ENCODE measurements at regions not wholly inside any gene's neighbourhood (a gene's known extent, or its start where the extent isn't known, plus 50 kb on each side); places are given as distances from the start of the nearest gene placed in this dataset.

GRCh38 chr3:104672331-104672730 lies 694.4 kb upstream of the ALCAM start:
- TF ChIP-seq, protein P1, sequence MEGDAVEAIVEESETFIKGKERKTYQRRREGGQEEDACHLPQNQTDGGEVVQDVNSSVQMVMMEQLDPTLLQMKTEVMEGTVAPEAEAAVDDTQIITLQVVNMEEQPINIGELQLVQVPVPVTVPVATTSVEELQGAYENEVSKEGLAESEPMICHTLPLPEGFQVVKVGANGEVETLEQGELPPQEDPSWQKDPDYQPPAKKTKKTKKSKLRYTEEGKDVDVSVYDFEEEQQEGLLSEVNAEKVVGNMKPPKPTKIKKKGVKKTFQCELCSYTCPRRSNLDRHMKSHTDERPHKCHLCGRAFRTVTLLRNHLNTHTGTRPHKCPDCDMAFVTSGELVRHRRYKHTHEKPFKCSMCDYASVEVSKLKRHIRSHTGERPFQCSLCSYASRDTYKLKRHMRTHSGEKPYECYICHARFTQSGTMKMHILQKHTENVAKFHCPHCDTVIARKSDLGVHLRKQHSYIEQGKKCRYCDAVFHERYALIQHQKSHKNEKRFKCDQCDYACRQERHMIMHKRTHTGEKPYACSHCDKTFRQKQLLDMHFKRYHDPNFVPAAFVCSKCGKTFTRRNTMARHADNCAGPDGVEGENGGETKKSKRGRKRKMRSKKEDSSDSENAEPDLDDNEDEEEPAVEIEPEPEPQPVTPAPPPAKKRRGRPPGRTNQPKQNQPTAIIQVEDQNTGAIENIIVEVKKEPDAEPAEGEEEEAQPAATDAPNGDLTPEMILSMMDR (IDR thresholded peaks at IDR 0.05) = no peak
- no peak for TF ChIP-seq TCF7L2 (IDR thresholded peaks at IDR 0.05; ENCODE audit: low read depth, low read length)
- TF ChIP-seq, protein P2, sequence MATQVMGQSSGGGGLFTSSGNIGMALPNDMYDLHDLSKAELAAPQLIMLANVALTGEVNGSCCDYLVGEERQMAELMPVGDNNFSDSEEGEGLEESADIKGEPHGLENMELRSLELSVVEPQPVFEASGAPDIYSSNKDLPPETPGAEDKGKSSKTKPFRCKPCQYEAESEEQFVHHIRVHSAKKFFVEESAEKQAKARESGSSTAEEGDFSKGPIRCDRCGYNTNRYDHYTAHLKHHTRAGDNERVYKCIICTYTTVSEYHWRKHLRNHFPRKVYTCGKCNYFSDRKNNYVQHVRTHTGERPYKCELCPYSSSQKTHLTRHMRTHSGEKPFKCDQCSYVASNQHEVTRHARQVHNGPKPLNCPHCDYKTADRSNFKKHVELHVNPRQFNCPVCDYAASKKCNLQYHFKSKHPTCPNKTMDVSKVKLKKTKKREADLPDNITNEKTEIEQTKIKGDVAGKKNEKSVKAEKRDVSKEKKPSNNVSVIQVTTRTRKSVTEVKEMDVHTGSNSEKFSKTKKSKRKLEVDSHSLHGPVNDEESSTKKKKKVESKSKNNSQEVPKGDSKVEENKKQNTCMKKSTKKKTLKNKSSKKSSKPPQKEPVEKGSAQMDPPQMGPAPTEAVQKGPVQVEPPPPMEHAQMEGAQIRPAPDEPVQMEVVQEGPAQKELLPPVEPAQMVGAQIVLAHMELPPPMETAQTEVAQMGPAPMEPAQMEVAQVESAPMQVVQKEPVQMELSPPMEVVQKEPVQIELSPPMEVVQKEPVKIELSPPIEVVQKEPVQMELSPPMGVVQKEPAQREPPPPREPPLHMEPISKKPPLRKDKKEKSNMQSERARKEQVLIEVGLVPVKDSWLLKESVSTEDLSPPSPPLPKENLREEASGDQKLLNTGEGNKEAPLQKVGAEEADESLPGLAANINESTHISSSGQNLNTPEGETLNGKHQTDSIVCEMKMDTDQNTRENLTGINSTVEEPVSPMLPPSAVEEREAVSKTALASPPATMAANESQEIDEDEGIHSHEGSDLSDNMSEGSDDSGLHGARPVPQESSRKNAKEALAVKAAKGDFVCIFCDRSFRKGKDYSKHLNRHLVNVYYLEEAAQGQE (IDR thresholded peaks at IDR 0.05; ENCODE audit: insufficient read depth in 1 of 2, low read depth in 2 of 2, low read length in 1 of 2) = no peak
- ChIA-PET POLR2A (no interaction called here), CTCF (no interaction called here)
- intact Hi-C loops (cut with micrococcal nuclease; ENCODE audit: unreplicated experiment) (no loop called here), in situ Hi-C loops (cut with HindIII; ENCODE audit: low pct_unique_long_range_greater_than_20kb, low sequenced_read_pairs) (no loop called here)
- Histone ChIP-seq H3K9me3 (ENCODE audit: control insufficient read depth, insufficient read depth, low read depth, low read length) (no peaks in the 10 kb centered on the region; the same call in 1 of the 2 replicates), H3K27me3 (ENCODE audit: control insufficient read depth, insufficient read depth, low read length) (no peaks in the 10 kb centered on the region), H3K27ac (ENCODE audit: low read length) (no peak overlapping the region), H3K4me3 (ENCODE audit: low read depth in 2 of 2, low read length in 2 of 2) (no peak overlapping the region), H3K4me1 (ENCODE audit: control insufficient read depth, insufficient read depth, low read length) (no peaks in the 10 kb centered on the region), H3K36me3 (ENCODE audit: control insufficient read depth, insufficient read depth, low read length) (no peaks in the 10 kb centered on the region)
- DNase-seq (ENCODE audit: low read depth, low spot score) (no peak), ATAC-seq (no peak)
- no TSS peak for BruUV-seq (replicated peaks)

GRCh38 chr3:104673981-104674380 lies 692.7 kb upstream of the ALCAM start:
- ChIA-PET CTCF (no interaction called here), POLR2A (no interaction called here)
- H3K27me3 ChIP-seq (ENCODE audit: control insufficient read depth, insufficient read depth, low read length) = no peaks in the 10 kb centered on the region
- intact Hi-C loops (cut with micrococcal nuclease; ENCODE audit: unreplicated experiment) (no loop called here), in situ Hi-C loops (cut with HindIII; ENCODE audit: low pct_unique_long_range_greater_than_20kb, low sequenced_read_pairs) (no loop called here)
- ATAC-seq (no peak), DNase-seq (ENCODE audit: low read depth, low spot score) (no peak)
- no peaks in the 10 kb centered on the region for H3K4me1 ChIP-seq (ENCODE audit: control insufficient read depth, insufficient read depth, low read length)
- H3K4me3 ChIP-seq (ENCODE audit: low read depth in 2 of 2, low read length in 2 of 2) = no peak overlapping the region
- H3K27ac ChIP-seq (ENCODE audit: low read length) = no peak overlapping the region
- TF ChIP-seq, protein P1 (IDR thresholded peaks at IDR 0.05) = no peak
- TF ChIP-seq, protein P2 (IDR thresholded peaks at IDR 0.05; ENCODE audit: insufficient read depth in 1 of 2, low read depth in 2 of 2, low read length in 1 of 2) = no peak
- TF ChIP-seq TCF7L2 (IDR thresholded peaks at IDR 0.05; ENCODE audit: low read depth, low read length) (no peak), POLR2AphosphoS5 (IDR thresholded peaks at IDR 0.05; ENCODE audit: low read depth, low read length) (no peak), SIN3A (IDR thresholded peaks at IDR 0.05; ENCODE audit: borderline replicate concordance, insufficient read depth, low read depth, low read length) (no peak)
- no peaks in the 10 kb centered on the region for H3K36me3 ChIP-seq (ENCODE audit: control insufficient read depth, insufficient read depth, low read length)
- no peaks in the 10 kb centered on the region; the same call in 1 of the 2 replicates for H3K9me3 ChIP-seq (ENCODE audit: control insufficient read depth, insufficient read depth, low read depth, low read length)
- BruUV-seq (replicated peaks) = no TSS peak
